Peyer's patch (tissue), 4 donors: ENCODE measurements at regions not wholly inside any gene's neighbourhood (a gene's known extent, or its start where the extent isn't known, plus 50 kb on each side); places are given as distances from the start of the nearest gene placed in this dataset.

Source experiments
- POLR2A ChIP-seq, 2 donors: fragments of 450-650 bp; IDR thresholded peaks; one replicate each; pipeline ENCODE4 v1.5.1; 2017; ENCODE audit warnings: antibody characterized with exemption in 2 of 2, mild to moderate bottlenecking in 2 of 2, moderate library complexity in 2 of 2
- TF ChIP-seq, protein P1 (sequence below), 6 experiments: fragments of 450-650 bp in 4 of 6; fragments of 200-600 bp in 2 of 6; sonication (generic) in 1 of 6; IDR thresholded peaks; one replicate each; pipeline ENCODE4 v1.5.1; 2017 to 2019; ENCODE audit warnings: antibody characterized with exemption in 6 of 6, mild to moderate bottlenecking in 3 of 6, moderate library complexity in 1 of 6

DNA sequence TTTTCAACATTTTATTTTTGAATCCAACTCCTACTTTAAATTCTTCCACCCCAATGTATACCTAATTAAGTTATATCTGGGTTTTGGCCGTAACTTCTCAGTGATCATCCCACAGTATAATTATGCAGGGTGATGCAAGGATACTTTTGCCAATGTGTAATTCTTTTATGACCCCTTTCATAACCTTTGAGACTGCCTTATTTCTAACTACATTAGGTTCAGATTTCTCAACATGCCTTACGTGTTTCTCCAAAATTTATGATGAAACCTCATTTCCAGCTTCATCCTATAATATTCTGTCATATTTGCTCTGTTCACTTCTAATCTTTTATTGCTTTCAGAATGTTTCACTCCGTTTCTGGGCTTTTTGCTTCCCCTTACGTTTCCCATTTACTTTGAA, 1229.6 kb upstream of the ALCAM start:
- TF ChIP-seq POLR2A (IDR thresholded peaks at IDR 0.05) = no peak
- TF ChIP-seq, protein P1, sequence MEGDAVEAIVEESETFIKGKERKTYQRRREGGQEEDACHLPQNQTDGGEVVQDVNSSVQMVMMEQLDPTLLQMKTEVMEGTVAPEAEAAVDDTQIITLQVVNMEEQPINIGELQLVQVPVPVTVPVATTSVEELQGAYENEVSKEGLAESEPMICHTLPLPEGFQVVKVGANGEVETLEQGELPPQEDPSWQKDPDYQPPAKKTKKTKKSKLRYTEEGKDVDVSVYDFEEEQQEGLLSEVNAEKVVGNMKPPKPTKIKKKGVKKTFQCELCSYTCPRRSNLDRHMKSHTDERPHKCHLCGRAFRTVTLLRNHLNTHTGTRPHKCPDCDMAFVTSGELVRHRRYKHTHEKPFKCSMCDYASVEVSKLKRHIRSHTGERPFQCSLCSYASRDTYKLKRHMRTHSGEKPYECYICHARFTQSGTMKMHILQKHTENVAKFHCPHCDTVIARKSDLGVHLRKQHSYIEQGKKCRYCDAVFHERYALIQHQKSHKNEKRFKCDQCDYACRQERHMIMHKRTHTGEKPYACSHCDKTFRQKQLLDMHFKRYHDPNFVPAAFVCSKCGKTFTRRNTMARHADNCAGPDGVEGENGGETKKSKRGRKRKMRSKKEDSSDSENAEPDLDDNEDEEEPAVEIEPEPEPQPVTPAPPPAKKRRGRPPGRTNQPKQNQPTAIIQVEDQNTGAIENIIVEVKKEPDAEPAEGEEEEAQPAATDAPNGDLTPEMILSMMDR (IDR thresholded peaks at IDR 0.05) = no peak
